B cell (primary cell): ENCODE measurements at regions not wholly inside any gene's neighbourhood (a gene's known extent, or its start where the extent isn't known, plus 50 kb on each side); places are given as distances from the start of the nearest gene placed in this dataset.
"Not testable (repeated sequence)": the region's sequence is repeated elsewhere in the genome, so short reads cannot be mapped to it uniquely, and the experiment has no call there.

Experiments used
- ATAC-seq: fragments of 200-7000 bp; cut with Tn5 transposase; one replicate; pipeline ENCODE4 v1.10.0; 2021; ENCODE audit warnings: low read depth, mild to moderate bottlenecking, moderate number of reproducible peaks, moderate library complexity
- CTCF ChIA-PET: fragments of 350-600 bp; sonication (Branson Sonifier 250); formaldehyde crosslinking; loops from one replicate; lab custom pipeline; 2021; ENCODE audit warnings: antibody characterized with exemption, inconsistent platforms; lab: Charles Lee
- POLR2A ChIA-PET: fragments of 350-600 bp; sonication (Branson Sonifier 250); formaldehyde crosslinking; loops from one replicate; lab custom pipeline; 2021; ENCODE audit warnings: antibody characterized with exemption; lab: Charles Lee
- DNase-seq: peaks from one replicate; pipeline ENCODE4 v3.0.0; 2013
- H2AFZ ChIP-seq: 2 replicates; pipeline ENCODE4 v1.6.1; 2012; ENCODE audit warnings: mild to moderate bottlenecking, low read depth, low read length; ENCODE audit not compliant: insufficient read depth, poor library complexity, severe bottlenecking
- H3K27ac ChIP-seq, 2 donors: 1 replicate in 1 of 2; 2 replicates in 1 of 2; pipeline ENCODE4 v1.5.1; 2012 to 2013; ENCODE audit warnings: low read length in 2 of 2, mild to moderate bottlenecking in 2 of 2, moderate library complexity in 1 of 2
- H3K27me3 ChIP-seq, 4 experiments: fragments of 200-600 bp in 1 of 4; sonication (generic) in 1 of 4; replicated peaks in 1 of 4; 1 replicate in 2 of 4; 2 replicates in 2 of 4; pipeline versions ENCODE4 v1.6.1 to v1.7.0; 2013 to 2016; ENCODE audit warnings: low read length in 3 of 4, mild to moderate bottlenecking in 2 of 4, mixed read lengths in 1 of 4, moderate library complexity in 1 of 4; ENCODE audit not compliant: insufficient read depth in 4 of 4, control insufficient read depth in 3 of 4; ENCODE audit errors: control extremely low read depth in 1 of 4
- H3K36me3 ChIP-seq, 2 experiments: replicated peaks in 1 of 2; 1 replicate in 1 of 2; 2 replicates in 1 of 2; pipeline versions ENCODE4 v1.6.1 to v1.7.1; 2013; ENCODE audit warnings: low read length in 1 of 2; ENCODE audit not compliant: insufficient read depth in 2 of 2, control insufficient read depth in 1 of 2; ENCODE audit errors: control extremely low read depth in 1 of 2, extremely low read depth in 1 of 2
- H3K4me1 ChIP-seq, 2 donors: fragments of 200-600 bp in 1 of 2; sonication (generic) in 1 of 2; 1 replicate in 1 of 2; 2 replicates in 1 of 2; pipeline versions ENCODE4 v1.5.1 to v1.6.1; 2013 to 2017; ENCODE audit warnings: low read length in 2 of 2; ENCODE audit not compliant: control insufficient read depth in 2 of 2, insufficient read depth in 2 of 2
- H3K4me2 ChIP-seq: replicated peaks from 2 replicates; pipeline ENCODE3; 2012; ENCODE audit warnings: mild to moderate bottlenecking, low read depth, low read length; ENCODE audit not compliant: poor library complexity, severe bottlenecking
- H3K4me3 ChIP-seq, 5 experiments: fragments of 200-600 bp in 1 of 5; sonication (generic) in 1 of 5; 1 replicate in 3 of 5; 2 replicates in 2 of 5; pipeline versions ENCODE4 v1.5.1 to v1.7.0; 2011 to 2016; ENCODE audit warnings: low read length in 4 of 5, mild to moderate bottlenecking in 4 of 5, low read depth in 2 of 5, control low read depth in 1 of 5, moderate library complexity in 1 of 5; ENCODE audit not compliant: insufficient read depth in 1 of 5; ENCODE audit errors: control extremely low read depth in 1 of 5, extremely low read depth in 1 of 5
- H3K79me2 ChIP-seq: fragments of 200-600 bp; sonication (generic); one replicate; pipeline ENCODE4 v1.6.0; 2016; ENCODE audit warnings: low read length; ENCODE audit not compliant: control insufficient read depth, insufficient read depth
- H3K9ac ChIP-seq: fragments of 200-600 bp; sonication (generic); 2 replicates; pipeline ENCODE4 v1.6.1; 2017; ENCODE audit warnings: mild to moderate bottlenecking, low read length, moderate library complexity
- H3K9me3 ChIP-seq, 3 donors: one replicate each; pipeline versions ENCODE4 v1.6.1 to v1.7.1; 2013; ENCODE audit warnings: low read length in 2 of 3; ENCODE audit not compliant: control insufficient read depth in 2 of 3, insufficient read depth in 1 of 3; ENCODE audit errors: control extremely low read depth in 1 of 3
- H4K20me1 ChIP-seq: 2 replicates; pipeline ENCODE4 v1.6.0; 2012; ENCODE audit warnings: mild to moderate bottlenecking, low read length; ENCODE audit not compliant: insufficient read depth, control insufficient read depth, poor library complexity, severe bottlenecking
- H3K27ac Mint-ChIP-seq: one replicate; pipeline ENCODE4 v1.8.0; 2021; ENCODE audit warnings: mixed read lengths
- H3K27me3 Mint-ChIP-seq: one replicate; pipeline ENCODE4 v1.8.0; 2021; ENCODE audit warnings: mixed read lengths
- H3K4me1 Mint-ChIP-seq: one replicate; pipeline ENCODE4 v1.8.0; 2021; ENCODE audit warnings: mixed read lengths
- H3K4me3 Mint-ChIP-seq: one replicate; pipeline ENCODE4 v1.8.0; 2021; ENCODE audit warnings: mixed read lengths
- H3K9me3 Mint-ChIP-seq: one replicate; pipeline ENCODE4 v1.8.0; 2022; ENCODE audit warnings: mixed read lengths; ENCODE audit not compliant: insufficient read depth
- CTCF ChIP-seq: fragments of 200-600 bp; IDR thresholded peaks from one replicate; pipeline ENCODE4 v1.8.0; 2022; ENCODE audit warnings: antibody characterized with exemption, mild to moderate bottlenecking
- WGBS: methylation state at CpG from one replicate; pipeline ENCODE4 v1.1.5; 2013; ENCODE audit warnings: missing lambda C conversion rate; ENCODE audit not compliant: insufficient coverage; 5-methylcytosine and 5-hydroxymethylcytosine counted together
- intact Hi-C: fragments of 100-400 bp; cut with micrococcal nuclease; formaldehyde crosslinking; loops from one replicate; pipeline ENCODE4 v1.10.0; 2022

- CTCF ChIA-PET: interaction anchor here (0.9 to 2.1 kb wide), 5 partner anchors 32 to 197 kb away, joined by 3 to 9 read pairs (median 4); no protein-coding TSS in a partner anchor
- H3K4me2 ChIP-seq: not testable (repeated sequence)
Observed at GRCh38 chr10:124192664-124193308, 99.4 kb upstream of the CHST15 start.

DNA sequence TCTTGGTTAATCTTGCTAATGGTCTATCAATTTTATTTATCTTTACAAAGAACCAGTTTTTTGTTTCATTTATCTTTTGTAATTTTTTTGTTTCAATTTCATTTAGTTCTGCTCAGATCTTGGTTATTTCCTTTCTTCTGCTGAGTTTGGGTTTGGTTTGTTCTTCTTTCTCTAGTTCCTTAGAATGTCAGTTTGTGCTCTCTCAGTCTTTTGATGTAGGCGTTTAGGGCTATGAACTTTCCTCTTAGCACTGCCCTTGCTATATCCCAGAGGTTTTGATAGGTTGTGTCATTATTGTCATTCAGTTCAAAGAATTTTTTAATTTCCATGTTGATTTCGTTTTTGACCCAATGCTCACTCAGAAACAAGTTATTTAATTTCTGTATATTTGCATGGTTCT lies 97.1 kb upstream of the CHST15 start:
- ATAC-seq, DNase-seq, H3K4me1 ChIP-seq: not testable (repeated sequence)

More at GRCh38 chr10:124192664-124193308, 99.4 kb upstream of the CHST15 start:
- H3K4me1 ChIP-seq, H3K27ac ChIP-seq, H2AFZ ChIP-seq, intact Hi-C loops, H3K36me3 ChIP-seq, POLR2A ChIA-PET, H3K27me3 Mint-ChIP-seq, DNase-seq, H3K9me3 ChIP-seq, H3K4me3 Mint-ChIP-seq, H4K20me1 ChIP-seq, H3K27ac Mint-ChIP-seq, H3K4me1 Mint-ChIP-seq, H3K4me3 ChIP-seq, H3K79me2 ChIP-seq, H3K9ac ChIP-seq, H3K27me3 ChIP-seq, ATAC-seq, H3K9me3 Mint-ChIP-seq: not testable (repeated sequence)
- WGBS: 96% methylated on average over 4 of the region's 5 CpGs
- TF ChIP-seq CTCF: peak; percentile 9

More for the DNA sequence above, 97.1 kb upstream of the CHST15 start:
- H3K4me1 Mint-ChIP-seq, H3K4me2 ChIP-seq, H3K27ac Mint-ChIP-seq, H4K20me1 ChIP-seq, POLR2A ChIA-PET, H3K36me3 ChIP-seq, intact Hi-C loops, H3K4me3 ChIP-seq, H3K79me2 ChIP-seq, H3K27me3 ChIP-seq, H3K9ac ChIP-seq, H3K27ac ChIP-seq, H3K4me3 Mint-ChIP-seq, H3K27me3 Mint-ChIP-seq, H2AFZ ChIP-seq, H3K9me3 Mint-ChIP-seq, H3K9me3 ChIP-seq: not testable (repeated sequence)
- WGBS: no CpG with 5 or more reads among the region's 2 CpGs
- CTCF ChIA-PET: interaction anchor here (2.1 kb wide), 1 partner anchor 195 kb away, joined by 9 read pairs; no protein-coding TSS in a partner anchor
